ENCODE measurements at regions not wholly inside any gene's neighbourhood (a gene's known extent, or its start where the extent isn't known, plus 50 kb on each side); places are given as distances from the start of the nearest gene placed in this dataset.

DNA sequence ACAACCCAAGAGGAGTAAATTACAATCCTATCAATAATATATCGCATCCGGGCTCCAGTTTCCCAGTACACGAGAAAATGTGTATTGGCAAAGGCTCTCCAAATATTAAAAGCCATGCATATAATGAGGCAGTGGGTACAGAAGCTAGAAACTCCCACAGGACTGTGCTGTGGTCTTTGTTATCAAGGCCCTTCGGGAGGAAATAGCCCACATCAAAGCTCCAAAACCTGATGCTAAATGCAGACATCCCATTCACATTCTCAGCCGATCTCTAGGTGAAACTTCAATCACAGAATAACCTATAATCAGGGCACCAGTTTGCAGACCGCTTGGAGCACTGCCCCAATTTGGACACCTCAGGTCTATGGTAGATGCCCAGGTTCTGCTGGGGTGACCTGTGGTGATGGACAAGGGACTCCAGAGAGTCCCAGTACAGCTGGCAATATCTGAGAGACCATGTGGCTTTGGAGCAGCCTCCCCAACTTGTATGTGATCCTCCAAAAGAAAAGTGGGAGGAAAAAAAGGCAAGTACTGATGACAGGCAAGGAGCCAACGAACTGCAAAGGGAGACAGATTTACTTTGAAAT, 148.8 kb upstream of the CAMK1G start:
- TF ChIP-seq CTCF (IDR thresholded peaks at IDR 0.05; ENCODE audit: insufficient read depth, low read length, poor library complexity, severe bottlenecking), result no peak
- H3K36me3 ChIP-seq (ENCODE audit: control insufficient read depth, insufficient read depth, low read length), result no peaks in the 10 kb centered on the region
- no peak overlapping the region for H3K4me3 ChIP-seq (ENCODE audit: low read depth, low read length)
- no peaks in the 10 kb centered on the region for H3K27me3 ChIP-seq (ENCODE audit: control insufficient read depth, insufficient read depth, low read length)
- DNase-seq (ENCODE audit: low read depth), result no peak

DNA sequence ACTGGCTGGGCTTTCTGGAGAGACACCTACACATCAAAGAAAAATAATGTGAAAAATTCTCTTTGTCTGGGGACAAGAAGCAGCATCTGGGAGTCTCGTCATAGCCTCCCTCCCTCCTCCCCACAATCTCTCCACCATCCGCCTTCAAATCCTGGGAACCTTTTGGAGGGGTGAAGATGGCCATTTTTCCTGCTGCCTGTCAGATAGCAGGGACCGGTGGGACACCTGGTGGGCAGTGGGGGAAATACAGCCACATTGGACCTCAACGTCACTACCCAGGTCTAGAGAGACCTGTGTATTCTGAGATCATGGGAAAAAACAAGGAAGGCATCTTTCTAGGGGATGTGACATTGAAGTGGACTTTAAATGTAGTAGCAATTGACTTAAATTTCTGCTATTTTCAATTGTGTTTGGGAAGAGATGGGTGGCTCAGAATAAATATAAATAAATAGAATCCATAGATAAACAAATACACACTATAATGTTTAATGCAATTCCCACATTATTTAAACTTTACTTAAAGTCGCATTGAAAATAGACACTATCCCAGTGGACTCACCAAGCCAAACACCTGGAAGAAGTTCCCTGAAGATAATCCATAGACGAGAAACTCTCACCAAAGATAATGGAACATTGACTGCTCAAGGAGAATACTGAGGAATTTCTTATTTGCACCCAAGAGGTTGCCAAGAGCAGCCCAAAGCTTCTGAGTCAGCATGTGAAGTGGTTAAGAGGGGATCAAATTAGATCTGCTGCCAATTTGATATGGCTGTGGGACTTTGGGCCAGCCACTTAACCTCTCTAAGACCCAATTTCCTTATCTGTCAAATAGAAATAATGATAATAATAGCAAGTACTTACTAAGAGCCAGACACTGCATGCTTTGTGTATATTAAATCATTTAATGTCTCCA, 147.6 kb upstream of the CAMK1G start:
- peak; percentile 87 for TF ChIP-seq CTCF (IDR thresholded peaks at IDR 0.05; ENCODE audit: insufficient read depth, low read length, poor library complexity, severe bottlenecking)
- Histone ChIP-seq H3K4me3 (ENCODE audit: low read depth, low read length) (no peak overlapping the region), H3K27me3 (ENCODE audit: control insufficient read depth, insufficient read depth, low read length) (no peaks in the 10 kb centered on the region), H3K36me3 (ENCODE audit: control insufficient read depth, insufficient read depth, low read length) (no peaks in the 10 kb centered on the region)
- peak; percentile 60 for DNase-seq (ENCODE audit: low read depth)

GRCh38 chr1:209439828-209440227, 143.7 kb upstream of the CAMK1G start:
- no peak for DNase-seq (ENCODE audit: low read depth)
- H3K4me3 ChIP-seq (ENCODE audit: low read depth, low read length), result no peak overlapping the region
- H3K27me3 ChIP-seq (ENCODE audit: control insufficient read depth, insufficient read depth, low read length), result no peaks in the 10 kb centered on the region
- H3K36me3 ChIP-seq (ENCODE audit: control insufficient read depth, insufficient read depth, low read length), result no peaks in the 10 kb centered on the region
- TF ChIP-seq CTCF (IDR thresholded peaks at IDR 0.05; ENCODE audit: insufficient read depth, low read length, poor library complexity, severe bottlenecking), result no peak

DNA sequence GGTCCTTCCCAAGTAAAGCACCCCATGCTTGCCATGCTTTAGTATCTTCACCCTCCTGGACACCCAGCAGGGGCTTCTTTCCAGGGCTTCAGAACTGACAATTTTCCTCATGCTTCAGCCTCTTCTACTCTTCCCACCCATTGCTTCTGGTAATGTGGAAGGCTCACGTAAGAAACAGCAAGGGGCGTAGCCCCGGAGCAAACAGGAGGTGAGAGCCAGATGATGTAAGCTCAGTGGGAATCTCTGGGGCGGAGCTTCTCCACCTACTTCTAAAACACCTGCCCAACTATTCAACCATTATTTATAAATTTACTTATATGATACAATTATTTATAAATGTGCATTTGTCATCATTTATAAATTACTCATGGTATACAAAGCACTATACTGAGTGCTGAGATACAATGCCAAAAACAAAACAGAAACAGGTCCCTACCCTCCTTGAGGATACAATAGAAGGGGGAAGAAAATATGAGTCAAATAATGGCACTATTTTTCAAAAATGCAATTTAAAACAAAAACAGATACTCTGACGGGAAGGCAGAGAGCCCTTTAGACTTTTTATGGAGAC, 140.1 kb upstream of the CAMK1G start:
- no peaks in the 10 kb centered on the region for H3K27me3 ChIP-seq (ENCODE audit: control insufficient read depth, insufficient read depth, low read length)
- TF ChIP-seq CTCF (IDR thresholded peaks at IDR 0.05; ENCODE audit: insufficient read depth, low read length, poor library complexity, severe bottlenecking), result no peak
- no peak overlapping the region for H3K4me3 ChIP-seq (ENCODE audit: low read depth, low read length)
- H3K36me3 ChIP-seq (ENCODE audit: control insufficient read depth, insufficient read depth, low read length), result no peaks in the 10 kb centered on the region
- DNase-seq (ENCODE audit: low read depth), result no peak

- no peak for DNase-seq (ENCODE audit: low read depth)
Measured at GRCh38 chr1:209443975-209444651, 139.4 kb upstream of the CAMK1G start.

More at GRCh38 chr1:209443975-209444651, 139.4 kb upstream of the CAMK1G start:
- H3K36me3 ChIP-seq (ENCODE audit: control insufficient read depth, insufficient read depth, low read length), result no peaks in the 10 kb centered on the region
- H3K27me3 ChIP-seq (ENCODE audit: control insufficient read depth, insufficient read depth, low read length), result no peaks in the 10 kb centered on the region
- H3K4me3 ChIP-seq (ENCODE audit: low read depth, low read length), result no peak overlapping the region
- no peak for TF ChIP-seq CTCF (IDR thresholded peaks at IDR 0.05; ENCODE audit: insufficient read depth, low read length, poor library complexity, severe bottlenecking)
